SHP77 treated with DMSO at 0.1 percent for 48 hours (cell line): ENCODE measurements at regions not wholly inside any gene's neighbourhood (a gene's known extent, or its start where the extent isn't known, plus 50 kb on each side); places are given as distances from the start of the nearest gene placed in this dataset.

ENCODE experiments used
- DNase-seq: peaks from one replicate; lab custom pipeline; 2025; lab: John Stamatoyannopoulos, UW

DNA sequence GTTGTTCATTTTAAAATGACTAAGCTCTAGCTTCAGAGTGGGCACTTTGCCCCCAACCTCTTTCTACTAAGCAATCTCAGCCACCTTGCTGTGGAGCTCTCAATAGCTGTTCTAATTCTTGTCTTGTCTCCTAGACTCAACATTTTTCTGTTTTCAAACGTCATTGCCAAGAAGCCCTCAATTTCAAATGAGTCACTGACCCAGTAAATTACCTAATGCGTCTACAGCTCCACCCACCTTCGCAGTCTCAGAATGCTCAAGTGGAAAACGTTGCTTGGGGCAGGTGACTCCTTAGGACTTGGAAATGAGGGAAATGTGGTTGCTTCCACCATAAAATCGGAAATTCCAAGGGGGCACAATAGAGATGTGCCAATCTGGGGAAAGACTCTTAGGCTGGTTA lies 59.0 kb downstream of the ING2 start:
- no peak for DNase-seq

DNA sequence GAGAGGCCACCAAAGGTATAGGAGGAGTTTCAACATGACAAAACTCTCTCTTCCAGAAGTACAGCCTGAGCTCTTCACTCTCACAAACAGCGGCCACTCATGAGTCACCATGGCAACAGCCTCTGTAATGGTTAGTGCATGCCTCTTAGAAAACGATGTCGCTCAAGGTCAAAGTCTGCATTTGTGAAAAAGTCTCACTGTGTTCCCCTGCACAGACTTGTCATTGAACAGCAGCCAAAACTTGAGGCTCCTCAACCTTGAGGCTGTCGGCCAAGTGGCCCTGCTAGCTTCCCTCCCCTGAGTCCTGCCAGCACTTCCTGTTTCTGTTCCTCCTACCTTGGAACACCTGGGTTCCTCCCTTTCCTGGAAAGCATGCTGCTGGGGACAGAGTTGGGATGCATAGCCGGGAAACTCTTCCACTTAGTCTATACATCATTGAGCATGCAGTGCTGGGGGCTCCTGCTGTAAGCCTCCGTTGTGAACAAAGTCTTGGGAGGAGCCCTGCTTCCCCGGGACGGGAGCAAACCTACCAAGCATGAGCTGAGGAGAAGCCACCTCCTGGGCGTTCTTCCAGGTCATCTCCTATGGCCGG lies 66.6 kb downstream of the ING2 start:
- peak; percentile 9 for DNase-seq

DNA sequence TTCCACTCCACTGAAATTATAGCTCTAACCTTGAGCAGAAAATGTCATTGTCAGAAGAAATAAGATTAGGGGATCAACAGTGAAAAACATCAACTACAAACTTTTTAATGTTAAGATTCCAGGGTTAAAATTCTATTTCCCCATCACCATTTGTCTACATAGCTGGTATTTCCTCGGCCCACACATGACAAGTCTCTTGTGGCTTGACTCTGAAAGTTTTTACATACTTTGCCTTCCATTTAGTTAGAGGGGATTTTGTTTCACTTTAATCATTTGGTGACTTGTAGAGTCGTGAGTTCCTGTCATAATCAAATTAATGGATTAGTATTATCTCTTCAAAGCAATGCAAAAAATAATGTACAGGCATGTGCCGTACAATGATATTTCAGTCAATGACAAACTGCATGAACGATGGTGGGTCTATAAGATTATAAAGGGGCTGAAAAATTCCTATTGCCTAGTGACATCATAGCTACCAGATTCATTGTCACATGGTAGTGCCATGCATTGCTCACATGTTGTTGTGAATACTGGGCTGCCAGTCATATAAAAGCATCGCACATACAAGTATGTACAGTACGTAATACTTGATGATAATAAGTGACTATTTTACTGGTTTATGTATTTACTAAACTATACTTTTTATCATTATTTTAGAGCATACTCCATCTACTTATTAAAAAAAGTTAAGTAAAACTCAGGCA lies 72.0 kb downstream of the ING2 start:
- no peak for DNase-seq

DNA sequence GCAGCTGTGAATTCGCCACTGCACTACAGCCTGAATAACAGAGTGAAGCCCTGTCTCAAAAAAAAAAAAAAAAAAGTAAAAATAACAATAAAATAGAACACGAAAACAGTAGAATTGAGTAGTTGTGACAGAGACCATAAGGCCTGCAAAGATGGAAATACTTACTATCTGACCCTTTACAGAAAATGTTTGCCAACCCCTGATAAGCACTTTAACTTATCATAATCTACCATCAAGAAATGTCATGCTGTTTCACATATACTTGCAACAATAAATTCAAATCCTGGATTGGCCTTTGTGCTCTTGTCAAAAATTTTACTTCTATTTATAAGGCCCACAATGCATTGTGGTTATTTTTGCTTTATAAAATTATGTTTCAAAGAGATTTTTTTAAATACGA lies 75.5 kb downstream of the ING2 start:
- DNase-seq = no peak

DNA sequence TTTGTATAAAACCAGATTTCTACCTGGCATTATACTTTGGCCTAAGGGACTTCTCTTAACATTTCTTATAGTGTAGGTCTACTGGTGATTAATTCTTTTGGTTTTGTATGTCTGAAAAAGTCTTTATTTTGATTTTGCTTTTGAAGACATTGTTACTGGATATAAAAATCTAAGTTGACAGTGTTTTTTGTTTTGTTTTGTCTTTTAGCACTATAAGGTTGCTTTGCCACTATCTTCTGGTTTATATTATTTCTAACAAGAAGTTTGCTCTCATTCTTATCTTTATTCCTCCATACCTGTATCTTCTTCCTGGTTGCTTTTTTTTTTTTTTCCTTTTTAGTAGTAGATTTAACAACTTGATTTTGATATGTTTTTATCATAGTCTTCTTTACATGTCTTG lies 76.0 kb downstream of the ING2 start:
- no peak for DNase-seq

DNA sequence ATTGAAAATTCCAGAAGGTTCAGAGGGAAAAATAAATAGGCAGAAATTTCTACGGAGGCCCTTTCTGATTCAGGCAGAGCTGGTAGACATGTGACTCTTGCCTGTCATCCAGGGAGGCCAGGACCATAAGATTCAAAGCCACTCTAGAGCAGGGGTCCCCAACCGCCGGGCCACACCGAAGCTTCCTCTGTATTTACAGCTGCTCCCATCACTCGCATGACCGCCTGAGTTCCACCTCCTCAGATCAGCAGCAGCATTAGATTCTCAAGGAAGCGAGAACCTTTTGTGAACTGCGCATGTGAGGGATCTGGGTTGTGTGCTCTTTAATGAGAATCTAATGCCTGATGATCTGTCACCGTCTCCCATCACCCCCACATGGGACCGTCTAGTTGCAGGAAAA lies 72.2 kb downstream of the RWDD4 start:
- DNase-seq = no peak

DNA sequence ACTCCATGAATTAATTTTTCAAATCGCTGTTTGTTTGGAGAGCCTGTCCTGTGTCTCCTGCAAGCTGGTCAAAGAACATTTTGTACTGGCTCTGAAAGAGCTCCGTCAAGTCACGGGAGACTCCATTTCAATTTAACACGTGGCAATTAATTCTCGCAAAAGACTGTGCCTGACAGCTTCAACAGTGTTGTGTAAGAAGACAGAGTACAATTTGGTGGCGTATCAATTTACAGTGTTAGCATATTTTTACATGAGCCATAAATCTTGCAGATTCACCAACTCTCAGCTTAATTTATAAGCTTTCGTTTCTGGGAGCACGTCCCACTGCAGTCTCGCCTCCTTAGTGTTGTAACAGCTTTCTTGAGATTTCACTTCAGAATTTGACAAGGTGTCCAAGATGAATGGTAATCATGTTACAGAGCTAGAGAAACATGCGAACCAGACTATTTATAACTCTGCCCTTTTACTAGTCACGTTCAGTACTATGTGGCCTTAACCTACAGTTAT lies 70.8 kb downstream of the RWDD4 start:
- DNase-seq = no peak

DNA sequence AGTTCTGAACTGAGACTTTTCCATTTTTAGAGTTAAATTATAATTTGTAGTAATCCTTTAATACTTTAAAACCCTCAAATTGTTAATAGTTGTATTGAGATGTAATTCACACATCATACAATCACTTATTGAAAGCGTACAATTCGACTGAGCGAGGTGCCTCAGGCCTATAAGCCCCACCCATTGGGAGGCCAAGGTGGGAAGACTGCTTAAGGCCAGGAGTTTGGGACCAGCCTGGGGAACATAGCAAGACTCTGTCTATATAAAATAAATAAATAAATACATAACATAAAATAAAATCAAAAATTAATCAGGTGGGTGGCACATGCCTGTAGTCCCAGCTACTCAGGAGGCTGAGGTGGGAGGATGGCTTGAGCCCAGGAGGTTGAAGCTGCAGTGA lies 70.3 kb downstream of the RWDD4 start:
- DNase-seq = no peak

DNA sequence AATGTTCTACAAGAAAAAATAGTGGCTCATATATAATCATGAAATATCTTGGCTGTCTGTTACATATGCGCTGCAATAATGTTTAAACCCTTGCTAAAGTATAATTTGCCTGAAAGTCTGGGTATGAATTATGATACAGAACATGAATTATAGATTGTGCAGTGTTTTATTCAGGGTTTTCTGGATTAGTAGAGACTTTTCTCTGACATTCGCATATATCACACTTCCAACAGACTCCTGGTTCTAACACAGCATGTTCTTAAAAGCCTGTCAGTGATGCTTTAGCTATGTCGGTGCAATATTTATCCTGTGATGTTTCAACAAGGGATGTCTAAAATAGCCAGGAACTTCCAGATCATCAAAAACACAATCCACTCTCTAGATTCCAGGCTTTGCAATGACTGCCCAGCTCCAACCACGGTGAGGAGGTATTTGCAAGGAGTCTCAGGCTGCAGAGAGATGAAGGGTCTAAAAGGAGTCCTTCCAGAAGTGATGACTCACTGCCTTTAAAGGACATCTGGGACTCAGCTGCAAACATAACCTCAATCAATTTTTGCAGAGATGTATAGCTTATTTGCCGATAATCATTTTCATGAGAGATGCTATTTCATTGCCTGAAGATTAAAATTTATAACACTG lies 69.4 kb downstream of the RWDD4 start:
- DNase-seq = no peak
